HG03280 (cell line): ENCODE measurements at regions not wholly inside any gene's neighbourhood (a gene's known extent, or its start where the extent isn't known, plus 50 kb on each side); places are given as distances from the start of the nearest gene placed in this dataset.

Experiments used
- ATAC-seq: cut with Tn5 transposase; IDR thresholded peaks from one replicate; pipeline ENCODE4 v1.9.1; 2021; ENCODE audit warnings: mild to moderate bottlenecking, moderate library complexity; ENCODE audit not compliant: unreplicated experiment

GRCh38 chr17:15893658-15894024 is 51.3 kb upstream of the ADORA2B start:
- no peak for ATAC-seq

GRCh38 chr17:15894258-15894657 is 50.7 kb upstream of the ADORA2B start:
- no peak for ATAC-seq

GRCh38 chr17:15894913-15895658 is 49.8 kb upstream of the ADORA2B start:
- no peak for ATAC-seq
